HG02970 (cell line): ENCODE measurements at regions not wholly inside any gene's neighbourhood (a gene's known extent, or its start where the extent isn't known, plus 50 kb on each side); places are given as distances from the start of the nearest gene placed in this dataset.
"Not testable (repeated sequence)": the region's sequence is repeated elsewhere in the genome, so short reads cannot be mapped to it uniquely, and the experiment has no call there.

ENCODE experiments used
- ATAC-seq: cut with Tn5 transposase; IDR thresholded peaks from one replicate; pipeline ENCODE4 v1.9.1; 2021; ENCODE audit warnings: mild to moderate bottlenecking, moderate library complexity, moderate number of reproducible peaks; ENCODE audit not compliant: unreplicated experiment, low FRiP score

GRCh38 chr17:37830151-37830993 lies 85.5 kb upstream of the HNF1B start:
- peak; percentile 40 for ATAC-seq

DNA sequence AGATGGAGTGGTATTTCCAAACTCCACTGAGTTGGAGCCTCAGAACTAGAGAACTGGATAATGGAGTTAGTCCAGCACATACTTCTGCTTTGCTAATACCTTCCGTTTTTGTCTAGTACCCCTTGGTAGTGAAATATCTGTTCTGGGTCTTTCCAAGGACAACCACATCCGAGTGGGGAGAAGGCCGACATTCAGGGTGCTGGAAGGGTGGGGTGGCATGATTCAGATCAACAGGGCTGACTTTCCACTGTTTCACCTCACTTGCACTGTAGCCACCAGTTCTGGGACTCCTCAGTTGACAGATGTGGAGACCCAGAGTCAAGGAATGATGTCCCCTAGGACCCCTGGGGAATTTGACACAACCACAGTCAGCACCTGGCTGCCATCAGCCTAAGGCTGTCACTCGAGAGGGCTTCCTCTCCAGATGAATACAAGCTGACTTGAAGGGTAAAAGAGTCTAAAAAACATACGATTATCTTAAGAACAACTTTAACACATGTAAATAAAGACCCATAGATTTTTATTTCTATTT lies 84.8 kb upstream of the HNF1B start:
- peak; percentile 45 for ATAC-seq

DNA sequence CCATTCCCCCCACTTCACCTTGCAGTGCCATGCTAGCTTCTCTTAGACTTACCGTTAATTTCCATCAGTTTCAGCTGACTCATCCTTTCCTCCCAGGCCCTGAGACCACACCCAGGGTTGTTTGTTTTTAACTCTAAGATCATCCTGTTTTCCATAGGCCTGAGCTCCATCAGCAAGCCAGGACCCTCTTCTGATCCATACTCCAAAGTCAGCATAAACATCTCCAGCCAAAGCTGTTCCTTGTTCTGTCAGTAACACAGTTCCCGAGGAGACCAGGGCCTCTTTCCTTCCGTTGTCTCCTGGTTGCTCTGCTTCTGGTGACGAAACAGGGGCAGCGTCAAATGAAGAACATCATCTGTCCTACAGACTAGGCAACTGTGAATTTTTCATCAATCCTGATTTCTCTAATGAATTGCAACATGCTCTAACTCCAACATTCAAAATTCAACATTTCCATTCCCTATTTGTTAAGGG lies 83.8 kb upstream of the HNF1B start:
- no peak for ATAC-seq

GRCh38 chr17:37827905-37828650 lies 83.2 kb upstream of the HNF1B start:
- ATAC-seq, result no peak

GRCh38 chr17:37826497-37827430 lies 81.9 kb upstream of the HNF1B start:
- ATAC-seq, result no peak

- ATAC-seq, result no peak
Measured at GRCh38 chr17:37825851-37826250, 81.0 kb upstream of the HNF1B start.

DNA sequence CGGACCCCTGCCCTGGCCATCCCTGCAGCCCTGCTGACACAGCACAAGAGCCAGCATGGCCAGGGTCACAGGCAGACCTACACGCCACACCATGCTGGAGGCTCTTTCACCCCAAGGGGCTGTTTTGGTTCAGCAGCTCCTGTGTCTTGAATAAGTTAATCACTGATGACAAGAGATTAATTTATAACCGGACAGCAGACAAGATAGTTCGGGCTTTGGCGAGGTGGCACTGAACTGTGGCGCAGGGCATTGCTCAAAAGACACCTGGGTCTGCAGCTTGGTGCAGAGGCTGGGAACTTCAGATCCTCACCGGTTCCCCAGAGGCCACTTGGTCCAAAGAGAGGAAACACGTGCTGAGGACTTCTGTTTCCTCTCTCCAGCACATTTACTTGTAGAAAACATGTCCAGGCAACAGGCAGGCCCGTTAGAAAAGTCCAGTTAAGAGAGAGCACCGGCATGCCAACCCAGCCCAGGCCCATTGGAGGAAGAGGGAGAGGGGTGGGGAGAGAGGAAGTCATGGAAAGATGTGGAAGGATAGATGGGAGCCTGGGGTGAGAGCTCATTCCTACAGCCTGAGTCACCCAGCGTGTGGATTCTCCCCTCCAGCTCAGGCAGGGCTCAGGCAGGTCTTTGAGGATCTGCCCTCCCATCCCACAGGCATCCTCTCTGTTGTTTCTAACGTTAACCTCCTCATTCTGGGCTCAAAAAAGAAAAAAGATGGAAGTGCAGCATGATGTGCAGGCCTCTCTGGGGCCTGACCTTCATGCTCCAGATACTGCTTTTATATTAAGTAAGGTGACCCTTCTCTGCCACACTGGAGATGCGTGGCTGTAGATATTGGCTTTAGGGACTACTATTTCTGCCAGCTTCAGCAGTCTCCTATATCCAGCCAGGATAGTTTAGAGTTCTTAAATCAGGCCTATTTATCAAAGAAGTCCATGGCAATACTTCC lies 80.0 kb upstream of the HNF1B start:
- no peak for ATAC-seq

DNA sequence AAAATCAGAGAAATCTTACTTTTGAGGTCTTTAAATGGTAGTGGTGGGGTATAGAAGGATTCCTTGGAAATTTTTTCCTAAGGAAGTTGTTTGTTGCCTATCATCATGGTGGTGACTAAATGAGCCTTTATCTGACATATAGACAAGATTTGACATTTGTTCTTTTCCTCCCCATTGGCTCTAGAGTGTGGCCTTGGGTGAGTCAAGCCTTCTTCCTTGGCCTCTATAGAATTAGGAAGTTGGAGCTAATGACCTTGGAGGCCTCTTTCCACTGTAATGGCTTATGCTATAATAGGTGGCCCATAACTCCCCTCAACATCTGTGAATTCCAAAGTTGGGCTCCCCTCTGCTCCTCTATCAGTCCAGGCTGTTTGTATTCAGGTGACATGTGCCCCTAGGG lies 79.1 kb upstream of the HNF1B start:
- no peak for ATAC-seq

GRCh38 chr17:37820995-37821713 lies 76.3 kb upstream of the HNF1B start:
- no peak for ATAC-seq

DNA sequence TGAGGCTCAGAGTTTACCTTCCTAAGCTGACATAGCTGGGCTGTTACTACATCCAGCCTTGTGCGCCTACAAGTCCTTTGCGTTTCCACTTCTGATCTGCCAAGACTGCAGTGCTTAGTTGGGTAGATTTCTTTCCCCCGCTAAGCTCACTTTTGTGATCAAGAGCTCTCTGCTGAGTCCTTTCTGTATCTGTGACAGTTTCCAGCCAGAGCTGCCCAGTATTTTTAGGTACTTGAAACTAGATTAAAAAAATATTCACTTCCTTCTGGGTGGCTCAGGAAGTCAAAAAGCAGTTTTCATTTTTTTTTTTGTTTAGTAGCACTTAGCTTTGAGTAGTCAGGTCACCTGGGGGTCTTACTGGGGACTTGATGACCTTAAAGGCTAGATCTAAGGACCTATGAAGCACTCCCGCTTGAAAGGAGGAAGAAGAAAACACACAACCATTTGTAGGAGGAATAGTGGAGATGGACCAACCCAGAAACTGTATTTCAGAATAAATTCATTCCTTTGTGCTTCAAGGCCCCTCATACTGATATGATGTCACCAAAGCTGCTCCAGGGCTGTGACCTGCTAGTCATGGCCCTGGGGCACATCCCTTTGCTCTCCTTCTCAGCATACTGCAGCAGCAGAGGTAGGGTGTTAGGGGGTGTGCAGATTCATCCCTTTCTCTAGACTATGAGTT lies 75.6 kb upstream of the HNF1B start:
- no peak for ATAC-seq

- ATAC-seq, result no peak
Measured at GRCh38 chr17:37818689-37819088, 73.8 kb upstream of the HNF1B start.

DNA sequence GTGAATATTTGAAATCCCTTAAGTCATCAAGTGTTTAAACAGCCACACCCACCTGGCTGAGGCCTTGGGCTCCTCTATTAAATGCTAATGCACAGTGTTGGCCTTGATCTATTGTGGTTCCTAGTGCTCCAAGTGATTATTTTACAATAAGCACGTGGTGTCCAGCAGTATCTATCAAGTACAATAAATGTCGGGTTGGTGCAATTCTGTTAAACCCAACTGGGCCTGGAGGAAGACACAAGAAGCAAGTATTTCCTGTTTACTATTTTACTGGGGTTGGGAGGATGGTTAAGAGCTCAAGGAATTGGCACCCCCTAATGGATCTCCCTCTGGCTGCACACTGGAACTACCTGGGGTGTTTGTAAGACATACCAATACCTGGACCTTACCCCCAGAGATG lies 72.1 kb upstream of the HNF1B start:
- no peak for ATAC-seq

- no peak for ATAC-seq
Measured at GRCh38 chr17:37815536-37815935, 70.7 kb upstream of the HNF1B start.

DNA sequence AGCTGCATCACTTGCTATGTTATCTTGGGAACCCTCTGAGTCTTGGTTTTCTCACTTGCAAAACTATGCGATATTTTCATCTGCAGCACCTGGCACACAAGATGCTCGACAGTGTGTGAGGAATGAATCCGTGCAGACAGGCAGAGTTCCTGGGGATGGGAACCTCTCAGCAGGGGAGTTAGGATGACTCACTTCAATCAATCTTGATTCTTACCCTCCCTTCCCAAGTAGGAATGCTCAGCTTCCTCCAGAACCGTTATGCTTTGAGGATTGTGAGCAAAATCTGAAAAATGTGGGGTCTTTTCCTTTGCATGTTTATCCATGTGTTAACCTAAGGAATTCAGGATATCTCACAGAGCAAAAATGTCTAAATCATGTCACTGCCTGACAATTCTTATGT lies 68.9 kb upstream of the HNF1B start:
- ATAC-seq, result no peak

- not testable (repeated sequence) for ATAC-seq
Measured at GRCh38 chr17:37808846-37809245, 64.0 kb upstream of the HNF1B start.

DNA sequence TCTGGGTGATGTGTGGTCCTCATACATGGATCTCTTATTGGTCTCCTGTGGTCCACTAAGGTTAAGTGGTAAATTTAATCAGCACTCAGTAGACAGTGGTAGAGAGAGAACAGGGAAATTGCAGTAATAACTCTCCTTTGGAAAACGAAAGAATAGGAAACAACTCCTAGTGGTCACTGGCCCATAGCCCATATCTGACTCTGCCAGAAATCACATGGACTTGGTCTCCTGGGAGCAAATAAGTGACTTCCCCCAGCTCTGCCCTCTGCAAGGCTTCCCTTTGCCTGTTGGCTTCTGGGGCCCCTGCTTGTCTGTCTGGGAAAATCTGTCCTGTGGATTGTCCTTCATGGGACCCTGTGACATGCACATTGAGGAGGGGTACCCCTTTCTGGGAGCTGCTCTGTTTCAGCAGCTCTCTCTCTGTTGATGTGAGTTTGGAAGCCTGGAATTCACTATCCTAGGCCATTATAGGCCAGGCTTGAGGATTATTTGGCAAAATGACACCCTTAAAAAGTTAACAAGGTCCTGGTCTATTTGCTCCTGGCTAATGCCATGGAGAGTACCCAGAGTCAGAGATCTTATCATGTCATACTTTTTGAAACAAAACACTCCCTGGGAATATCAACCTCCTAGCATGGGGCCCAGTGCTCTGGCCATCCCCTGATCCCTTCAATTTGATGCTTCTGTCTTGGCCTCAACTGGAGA lies 58.0 kb upstream of the HNF1B start:
- ATAC-seq, result no peak

- ATAC-seq, result no peak
Measured at GRCh38 chr17:37802061-37802595, 57.3 kb upstream of the HNF1B start.
